ENCODE measurements at regions not wholly inside any gene's neighbourhood (a gene's known extent, or its start where the extent isn't known, plus 50 kb on each side); places are given as distances from the start of the nearest gene placed in this dataset.

DNA sequence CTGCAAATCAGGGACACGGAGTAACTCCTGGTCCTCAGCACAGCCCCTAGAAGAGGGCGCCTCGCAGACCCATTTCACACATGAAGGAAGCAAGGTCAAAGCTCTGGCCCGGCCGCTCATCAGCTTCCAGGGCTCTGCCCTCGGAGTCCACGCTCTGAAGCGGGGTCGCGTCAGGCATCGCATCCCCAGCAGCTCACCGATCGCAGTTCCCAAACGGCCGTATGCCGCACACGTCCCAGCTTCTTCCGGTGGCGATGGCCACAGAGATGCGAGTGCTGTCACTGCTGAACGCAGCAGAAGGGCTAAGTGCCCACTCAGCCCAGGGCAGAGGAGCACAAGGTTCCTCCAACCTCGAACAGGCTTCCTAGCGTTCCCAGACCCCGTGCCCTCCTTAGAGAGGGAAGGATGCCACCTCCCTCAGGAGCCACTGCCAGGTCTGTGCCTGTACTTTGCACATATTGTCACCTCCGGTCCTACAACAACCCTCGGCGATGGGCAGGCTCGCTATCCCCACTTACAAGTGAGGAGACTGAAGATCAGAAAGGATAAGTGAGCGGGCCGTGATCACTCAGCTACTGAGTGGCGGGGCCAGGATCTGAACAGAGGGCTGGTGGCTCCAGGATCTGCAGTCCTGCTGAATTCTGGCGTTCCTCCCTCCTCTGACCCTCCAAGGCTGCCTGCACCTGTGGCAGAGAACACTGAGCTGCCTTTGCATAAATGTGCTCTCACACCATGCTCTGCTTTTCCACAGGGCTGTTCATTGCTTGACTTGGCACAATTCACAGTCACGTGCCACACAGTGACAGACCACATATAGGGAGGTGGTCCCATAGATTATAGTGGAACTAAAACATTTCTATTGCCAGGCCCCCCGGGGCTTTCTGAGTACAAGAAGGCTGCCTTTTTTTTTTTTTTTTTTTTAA lies 71.4 kb downstream of the COPS8 start:
- H3K4me2 ChIP-seq = no peak overlapping the region
- no peak for FAIRE-seq

DNA sequence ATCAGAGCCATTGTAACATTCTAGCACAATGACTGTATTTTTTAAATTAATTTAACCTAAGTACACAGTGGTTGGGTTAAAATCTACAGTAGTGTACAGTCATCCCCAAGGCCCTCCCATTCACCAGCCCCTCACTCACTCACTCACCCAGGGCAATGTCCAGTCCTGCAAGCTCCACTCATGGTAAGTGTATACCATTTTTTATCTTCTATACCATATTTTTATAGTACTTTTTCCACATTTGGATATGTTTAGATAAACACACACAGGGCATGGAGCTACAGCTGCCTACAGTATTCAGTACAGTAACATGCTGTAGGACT lies 72.1 kb downstream of the COPS8 start:
- no peak overlapping the region for H3K27ac ChIP-seq
- no peaks in the 10 kb centered on the region for H3K4me1 ChIP-seq
- FAIRE-seq (no peak), ATAC-seq (no peak), DNase-seq (ENCODE audit: low read depth in 1 of 2, low spot score in 1 of 2) (no peak)
- no peak overlapping the region for H3K4me2 ChIP-seq
- no peaks in the 10 kb centered on the region for H3K9me3 ChIP-seq
- TF ChIP-seq, protein P1, sequence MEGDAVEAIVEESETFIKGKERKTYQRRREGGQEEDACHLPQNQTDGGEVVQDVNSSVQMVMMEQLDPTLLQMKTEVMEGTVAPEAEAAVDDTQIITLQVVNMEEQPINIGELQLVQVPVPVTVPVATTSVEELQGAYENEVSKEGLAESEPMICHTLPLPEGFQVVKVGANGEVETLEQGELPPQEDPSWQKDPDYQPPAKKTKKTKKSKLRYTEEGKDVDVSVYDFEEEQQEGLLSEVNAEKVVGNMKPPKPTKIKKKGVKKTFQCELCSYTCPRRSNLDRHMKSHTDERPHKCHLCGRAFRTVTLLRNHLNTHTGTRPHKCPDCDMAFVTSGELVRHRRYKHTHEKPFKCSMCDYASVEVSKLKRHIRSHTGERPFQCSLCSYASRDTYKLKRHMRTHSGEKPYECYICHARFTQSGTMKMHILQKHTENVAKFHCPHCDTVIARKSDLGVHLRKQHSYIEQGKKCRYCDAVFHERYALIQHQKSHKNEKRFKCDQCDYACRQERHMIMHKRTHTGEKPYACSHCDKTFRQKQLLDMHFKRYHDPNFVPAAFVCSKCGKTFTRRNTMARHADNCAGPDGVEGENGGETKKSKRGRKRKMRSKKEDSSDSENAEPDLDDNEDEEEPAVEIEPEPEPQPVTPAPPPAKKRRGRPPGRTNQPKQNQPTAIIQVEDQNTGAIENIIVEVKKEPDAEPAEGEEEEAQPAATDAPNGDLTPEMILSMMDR (IDR thresholded peaks at IDR 0.05) = no peak
- TF ChIP-seq RARB (CRISPR knock-in tag; IDR thresholded peaks at IDR 0.05) (no peak), EP300 (IDR thresholded peaks at IDR 0.05) (no peak), POLR2A (IDR thresholded peaks at IDR 0.05; ENCODE audit: low read length) (no peak), ZC3H11A (IDR thresholded peaks at IDR 0.05) (no peak), CEBPB (IDR thresholded peaks at IDR 0.05) (no peak), FOSL2 (IDR thresholded peaks at IDR 0.05) (no peak), FOSL2 (CRISPR knock-in tag; IDR thresholded peaks at IDR 0.05) (no peak), MYC (IDR thresholded peaks at IDR 0.05; ENCODE audit: borderline replicate concordance, low read length) (no peak), JUN (IDR thresholded peaks at IDR 0.05) (no peak), TFCP2L1 (CRISPR knock-in tag; IDR thresholded peaks at IDR 0.05) (no peak), HDAC2 (IDR thresholded peaks at IDR 0.05) (no peak), CBX8 (IDR thresholded peaks at IDR 0.05) (no peak), CHD2 (IDR thresholded peaks at IDR 0.05; ENCODE audit: low read length, partially characterized antibody) (no peak), MAFK (IDR thresholded peaks at IDR 0.05; ENCODE audit: partially characterized antibody) (no peak), EHF (CRISPR knock-in tag; IDR thresholded peaks at IDR 0.05) (no peak), RAD21 (conservative IDR thresholded peaks at IDR 0.05 in 1 of 2, IDR thresholded peaks at IDR 0.05 in 1 of 2) (no peak), SMC3 (IDR thresholded peaks at IDR 0.05) (no peak), FOSB (CRISPR knock-in tag; IDR thresholded peaks at IDR 0.05) (no peak), RNF2 (IDR thresholded peaks at IDR 0.05; ENCODE audit: borderline replicate concordance, low read depth) (no peak)
- TF ChIP-seq, protein P2, sequence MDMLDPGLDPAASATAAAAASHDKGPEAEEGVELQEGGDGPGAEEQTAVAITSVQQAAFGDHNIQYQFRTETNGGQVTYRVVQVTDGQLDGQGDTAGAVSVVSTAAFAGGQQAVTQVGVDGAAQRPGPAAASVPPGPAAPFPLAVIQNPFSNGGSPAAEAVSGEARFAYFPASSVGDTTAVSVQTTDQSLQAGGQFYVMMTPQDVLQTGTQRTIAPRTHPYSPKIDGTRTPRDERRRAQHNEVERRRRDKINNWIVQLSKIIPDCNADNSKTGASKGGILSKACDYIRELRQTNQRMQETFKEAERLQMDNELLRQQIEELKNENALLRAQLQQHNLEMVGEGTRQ (IDR thresholded peaks at IDR 0.05) = no peak
- no peak overlapping the region for H3K4me3 ChIP-seq
- CTCF ChIA-PET = interaction anchor here (1.1 to 2.4 kb wide), 4 partner anchors 8 to 414 kb away, joined by 4 to 12 read pairs (median 6); no protein-coding TSS in a partner anchor
- POLR2A ChIA-PET = no interaction called here

More for the DNA sequence above, 71.4 kb downstream of the COPS8 start:
- ChIA-PET POLR2A (no interaction called here), CTCF (interaction anchor here (0.7 to 2.4 kb wide), 6 partner anchors 9 to 415 kb away, joined by 3 to 12 read pairs (median 5); no protein-coding TSS in a partner anchor)
- TF ChIP-seq RFX5 (IDR thresholded peaks at IDR 0.05) (no peak), EP300 (IDR thresholded peaks at IDR 0.05) (no peak)
- DNase-seq (ENCODE audit: low read depth in 1 of 2, low spot score in 1 of 2) = no peak
- ATAC-seq = peak in 1 of 2 experiments; percentile 10; a peak in 1 of 6 replicates
- no peaks in the 10 kb centered on the region for H3K9me3 ChIP-seq
- 86% methylated on average over 34 of the region's 34 CpGs for WGBS (ENCODE audit: missing lambda C conversion rate)
- peak overlapping the region in 1 of 2 experiments; percentile 49; a peak in 3 of 6 replicates for H3K27ac ChIP-seq
- H3K4me1 ChIP-seq = no peaks in the 10 kb centered on the region
- H3K4me3 ChIP-seq = no peak overlapping the region

DNA sequence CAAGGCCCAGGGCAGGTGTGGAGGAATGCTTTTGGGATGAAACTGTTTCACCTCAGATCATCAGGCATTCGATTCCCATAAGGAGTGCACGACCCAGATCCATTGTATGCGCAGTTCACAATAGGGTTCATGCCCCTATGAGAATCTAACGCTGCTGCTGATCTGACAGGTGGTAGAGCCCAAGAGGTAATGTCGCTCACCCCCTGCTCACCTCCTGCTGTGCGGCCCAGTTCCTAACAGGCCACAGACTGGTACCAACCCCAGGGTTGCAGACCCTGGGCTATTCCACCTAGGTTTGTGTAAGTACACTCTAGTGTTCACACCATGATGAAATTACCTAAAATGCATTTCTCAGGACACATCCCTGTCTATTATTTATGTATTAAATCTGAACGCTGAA lies 72.5 kb downstream of the COPS8 start:
- FAIRE-seq (no peak), ATAC-seq (no peak), DNase-seq (ENCODE audit: low read depth in 1 of 2, low spot score in 1 of 2) (no peak)
- WGBS (ENCODE audit: missing lambda C conversion rate) = 84% methylated on average over 7 of the region's 7 CpGs
- CTCF ChIA-PET = interaction anchor here (2.4 kb wide), 1 partner anchor 414 kb away, joined by 5 read pairs; no protein-coding TSS in a partner anchor
- TF ChIP-seq, protein P1 (IDR thresholded peaks at IDR 0.05) = no peak
- no peak for TF ChIP-seq MYC (IDR thresholded peaks at IDR 0.05; ENCODE audit: borderline replicate concordance, low read length)
- TF ChIP-seq HOXA7 (CRISPR knock-in tag; IDR thresholded peaks at IDR 0.05) = no peak
- no peak for TF ChIP-seq POLR2A (IDR thresholded peaks at IDR 0.05; ENCODE audit: low read length)
- TF ChIP-seq, protein P3, sequence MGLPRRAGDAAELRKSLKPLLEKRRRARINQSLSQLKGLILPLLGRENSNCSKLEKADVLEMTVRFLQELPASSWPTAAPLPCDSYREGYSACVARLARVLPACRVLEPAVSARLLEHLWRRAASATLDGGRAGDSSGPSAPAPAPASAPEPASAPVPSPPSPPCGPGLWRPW (IDR thresholded peaks at IDR 0.05) = no peak
- no peak for TF ChIP-seq TFCP2L1 (CRISPR knock-in tag; IDR thresholded peaks at IDR 0.05)
- Histone ChIP-seq H3K4me2 (no peak overlapping the region), H3K4me3 (no peak overlapping the region), H3K27ac (no peak overlapping the region), H3K4me1 (no peaks in the 10 kb centered on the region), H3K9me3 (no peaks in the 10 kb centered on the region)
- POLR2A ChIA-PET = no interaction called here

Measured in A549 (cell line).